HepG2 (cell line): ENCODE measurements at regions not wholly inside any gene's neighbourhood (a gene's known extent, or its start where the extent isn't known, plus 50 kb on each side); places are given as distances from the start of the nearest gene placed in this dataset.

Experiments
- ATAC-seq: fragments of 200-7000 bp; cut with Tn5 transposase; 3 replicates; pipeline ENCODE4 v1.9.1; 2020; ENCODE audit warnings: mild to moderate bottlenecking, moderate library complexity
- BruUV-seq: library from RNA; stranded (reverse); fragments of 400-500 nt; replicated peaks from 2 replicates; lab custom pipeline; 2021; lab: Mats Ljungman, UMichigan
- CTCF ChIA-PET: fragments of 300-600 bp; formaldehyde crosslinking; extraction: SDS; loops from one replicate; lab custom pipeline; 2021; ENCODE audit warnings: low total read pairs, inconsistent platforms, low intra/inter-chr PET ratio; lab: Yijun Ruan, JAX
- POLR2A ChIA-PET: fragments of 350-600 bp; sonication (Branson Sonifier 250); formaldehyde crosslinking; loops from one replicate; lab custom pipeline; 2020; ENCODE audit warnings: antibody characterized with exemption, inconsistent platforms; lab: Yijun Ruan, JAX
- DNase-seq: peaks from one replicate; pipeline ENCODE4 v3.0.0-alpha.2; 2015; ENCODE audit warnings: low spot score
- FAIRE-seq: peaks from 3 replicates; lab custom pipeline; 2011; peaks lifted over from hg19 to GRCh38; lab: Jason Lieb, UNC
- H2AFZ ChIP-seq: one replicate; pipeline ENCODE4 v1.6.1; 2011; ENCODE audit warnings: low read length, inconsistent platforms
- H3K27ac ChIP-seq: fragments of 300-600 bp; 3 replicates; pipeline ENCODE4 v1.8.0; 2011; ENCODE audit warnings: mixed run types, mild to moderate bottlenecking, mixed read lengths, low read length, inconsistent platforms; ENCODE audit not compliant: insufficient read depth; ENCODE audit errors: extremely low read length
- H3K27me3 ChIP-seq, 2 experiments: fragments of 200-600 bp in 1 of 2; 2 replicates in 1 of 2; 3 replicates in 1 of 2; pipeline versions ENCODE4 v1.6.0 to v1.8.0; 2011; ENCODE audit warnings: low read length in 2 of 2, mild to moderate bottlenecking in 2 of 2, moderate library complexity in 2 of 2, inconsistent platforms in 1 of 2; ENCODE audit not compliant: insufficient read depth in 2 of 2, control insufficient read depth in 1 of 2
- H3K36me3 ChIP-seq, 2 experiments: fragments of 200-600 bp in 1 of 2; replicated peaks in 1 of 2; 2 replicates in 1 of 2; 3 replicates in 1 of 2; pipeline versions ENCODE4 v1.5.1 to v1.8.0; 2011; ENCODE audit warnings: low read length in 2 of 2, inconsistent platforms in 1 of 2; ENCODE audit not compliant: insufficient read depth in 2 of 2, control insufficient read depth in 1 of 2
- H3K4me1 ChIP-seq: 2 replicates; pipeline ENCODE4 v1.5.1; 2012; ENCODE audit warnings: low read length, inconsistent platforms; ENCODE audit not compliant: insufficient read depth
- H3K4me2 ChIP-seq: 2 replicates; pipeline ENCODE4 v1.6.0; 2011; ENCODE audit warnings: low read depth, low read length, inconsistent platforms
- H3K4me3 ChIP-seq, 3 experiments: fragments of 200-600 bp in 1 of 3; sonication (generic), shearing (Covaris generic) in 1 of 3; replicated peaks in 1 of 3; 2 replicates each; pipeline ENCODE4 v1.5.1; 2011 to 2016; ENCODE audit warnings: low read length in 3 of 3, inconsistent platforms in 2 of 3, low read depth in 2 of 3, mild to moderate bottlenecking in 2 of 3, control low read depth in 1 of 3, mixed read lengths in 1 of 3; ENCODE audit not compliant: insufficient read depth in 1 of 3
- H3K79me2 ChIP-seq: one replicate; pipeline ENCODE4 v1.6.1; 2011; ENCODE audit warnings: low read length, inconsistent platforms; ENCODE audit not compliant: insufficient read depth
- H3K9ac ChIP-seq: 2 replicates; pipeline ENCODE4 v1.6.0; 2011; ENCODE audit warnings: mild to moderate bottlenecking, low read depth, low read length, inconsistent platforms; ENCODE audit not compliant: insufficient read depth
- H3K9me3 ChIP-seq: 2 replicates; pipeline ENCODE4 v1.5.1; 2012; ENCODE audit warnings: mild to moderate bottlenecking, low read length
- H4K20me1 ChIP-seq: 2 replicates; pipeline ENCODE4 v1.6.0; 2011; ENCODE audit warnings: inconsistent platforms, mild to moderate bottlenecking, low read length, moderate library complexity; ENCODE audit not compliant: insufficient read depth
- ARNT ChIP-seq: fragments of 450-650 bp; IDR thresholded peaks from 2 replicates; pipeline ENCODE4 v1.6.1; 2017
- CENPX ChIP-seq: sonication (generic); formaldehyde crosslinking; IDR thresholded peaks from 2 replicates; pipeline ENCODE4 v1.9.0; 2021; ENCODE audit warnings: mild to moderate bottlenecking, missing genetic modification reagents, moderate library complexity
- FOXK2 ChIP-seq: fragments of 450-650 bp; IDR thresholded peaks from 2 replicates; pipeline ENCODE4 v1.6.1; 2016
- HBP1 ChIP-seq: IDR thresholded peaks from 2 replicates; pipeline ENCODE4 v1.6.1; 2016; ENCODE audit warnings: low read depth, control low read depth
- MAFG ChIP-seq: sonication (generic); formaldehyde crosslinking; IDR thresholded peaks from 2 replicates; pipeline ENCODE4 v1.5.1; 2020; ENCODE audit warnings: mild to moderate bottlenecking, missing genetic modification reagents
- MLXIP ChIP-seq: sonication (generic); formaldehyde crosslinking; IDR thresholded peaks from 2 replicates; pipeline ENCODE4 v1.9.0; 2021; ENCODE audit warnings: missing genetic modification reagents, borderline replicate concordance
- MTA3 ChIP-seq: sonication (generic); formaldehyde crosslinking; IDR thresholded peaks from 2 replicates; pipeline ENCODE4 v1.4.0; 2020; ENCODE audit warnings: missing genetic modification reagents
- NR3C1 ChIP-seq: sonication (generic); formaldehyde crosslinking; IDR thresholded peaks from 2 replicates; pipeline ENCODE4 v1.4.0; 2020; ENCODE audit warnings: missing genetic modification reagents
- SALL2 ChIP-seq: sonication (generic); formaldehyde crosslinking; IDR thresholded peaks from 2 replicates; pipeline ENCODE4 v1.8.1; 2023; ENCODE audit warnings: mild to moderate bottlenecking, missing genetic modification reagents, inconsistent platforms
- SOX6 ChIP-seq, 2 experiments: fragments of 450-650 bp in 1 of 2; sonication (generic) in 1 of 2; formaldehyde crosslinking in 1 of 2; IDR thresholded peaks; 2 replicates each; pipeline versions ENCODE4 v1.4.0 to v1.6.1; 2017 to 2020; ENCODE audit warnings: antibody characterized with exemption in 1 of 2, mild to moderate bottlenecking in 1 of 2, missing genetic modification reagents in 1 of 2
- SP1 ChIP-seq, 2 experiments: fragments of 450-650 bp in 1 of 2; sonication (generic) in 1 of 2; formaldehyde crosslinking in 1 of 2; IDR thresholded peaks; 2 replicates each; pipeline versions ENCODE4 v1.4.0 to v1.6.1; 2016 to 2020; ENCODE audit warnings: missing genetic modification reagents in 1 of 2
- ZBTB2 ChIP-seq: sonication (generic); formaldehyde crosslinking; IDR thresholded peaks from 2 replicates; pipeline ENCODE4 v1.8.0; 2022; ENCODE audit warnings: low read depth, missing genetic modification reagents
- ZNF34 ChIP-seq: sonication (generic); formaldehyde crosslinking; IDR thresholded peaks from 2 replicates; pipeline ENCODE4 v1.4.0; 2020; ENCODE audit warnings: mild to moderate bottlenecking, missing genetic modification reagents, borderline replicate concordance
- ZNF362 ChIP-seq: sonication (generic); formaldehyde crosslinking; IDR thresholded peaks from 2 replicates; pipeline ENCODE4 v1.4.0; 2020; ENCODE audit warnings: missing genetic modification reagents, mild to moderate bottlenecking, borderline replicate concordance
- ZNF513 ChIP-seq: sonication (generic); formaldehyde crosslinking; conservative IDR thresholded peaks from 2 replicates; pipeline ENCODE4 v1.5.0; 2020; ENCODE audit warnings: missing genetic modification reagents
- ZNF674 ChIP-seq: sonication (generic); formaldehyde crosslinking; IDR thresholded peaks from 2 replicates; pipeline ENCODE4 v1.5.0; 2020; ENCODE audit warnings: low read depth, mild to moderate bottlenecking, missing genetic modification reagents
- ZNF781 ChIP-seq: sonication (generic); formaldehyde crosslinking; IDR thresholded peaks from 2 replicates; pipeline ENCODE4 v1.5.1; 2020; ENCODE audit warnings: borderline replicate concordance, mild to moderate bottlenecking, missing genetic modification reagents; ENCODE audit errors: not compliant biosample characterization
- WGBS: methylation state at CpG from one replicate; pipeline ENCODE4 v1.1.6; 2017; ENCODE audit warnings: low lambda C conversion rate; 5-methylcytosine and 5-hydroxymethylcytosine counted together
- in situ Hi-C: cut with HindIII; loops from 2 replicates; pipeline ENCODE4 v1.10.0; 2017; ENCODE audit warnings: low pct_unique_long_range_greater_than_20kb; ENCODE audit not compliant: extremely low pct_ligation_motif_present
- intact Hi-C: fragments of 100-400 bp; cut with micrococcal nuclease; formaldehyde crosslinking; loops from one replicate; pipeline ENCODE4 v1.10.0; 2022; ENCODE audit not compliant: unreplicated experiment

- no peak for DNase-seq
- no peak for TF ChIP-seq FOXK2
- no peak for TF ChIP-seq ZBTB2 (CRISPR knock-in tag)
- no peak for TF ChIP-seq SALL2
- no peak for TF ChIP-seq ZNF781 (CRISPR knock-in tag)
- no peak for TF ChIP-seq ZNF362 (CRISPR knock-in tag)
- no peak for TF ChIP-seq MAFG (CRISPR knock-in tag)
- no peak for TF ChIP-seq ZNF34 (CRISPR knock-in tag)
- TF ChIP-seq NR3C1 (CRISPR knock-in tag) = no peak
- TF ChIP-seq SOX6 (IDR thresholded peaks at IDR 0.05) = no peak
- TF ChIP-seq SOX6 (CRISPR knock-in tag; IDR thresholded peaks at IDR 0.05) = no peak
- TF ChIP-seq ARNT = no peak
- no peak for TF ChIP-seq HBP1
- TF ChIP-seq CENPX = no peak
- TF ChIP-seq ZNF513 (CRISPR knock-in tag) = no peak
- no peak for TF ChIP-seq MTA3 (CRISPR knock-in tag)
- TF ChIP-seq SP1 (IDR thresholded peaks at IDR 0.05) = no peak
- TF ChIP-seq SP1 (CRISPR knock-in tag; IDR thresholded peaks at IDR 0.05) = no peak
- no peak for TF ChIP-seq MLXIP (CRISPR knock-in tag)
- TF ChIP-seq ZNF674 (CRISPR knock-in tag) = no peak
- FAIRE-seq = no peak
- Histone ChIP-seq H3K27me3 (peaks cover 0 to 17% of the 10 kb centered on the region in 2 experiments; a peak in 3 of 5 replicates), H4K20me1 (no peaks in the 10 kb centered on the region), H3K9me3 (no peaks in the 10 kb centered on the region), H3K4me3 (no peak overlapping the region), H2AFZ (no peak overlapping the region), H3K9ac (no peak overlapping the region), H3K4me1 (peaks cover 21% of the 10 kb centered on the region), H3K79me2 (no peaks in the 10 kb centered on the region), H3K36me3 (no peaks in the 10 kb centered on the region), H3K27ac (no peak overlapping the region), H3K4me2 (no peak overlapping the region)
- POLR2A ChIA-PET = no interaction called here
- 72% methylated on average over 6 of the region's 7 CpGs for WGBS
- in situ Hi-C loops (loop anchor here (5.0 to 25.0 kb wide), 2 partner anchors 128 to 463 kb away; no protein-coding TSS in a partner anchor), intact Hi-C loops (loop anchor here (5.0 to 10.0 kb wide), 4 partner anchors 280 to 1270 kb away; no protein-coding TSS in a partner anchor)
- BruUV-seq = no TSS peak
- no peak for ATAC-seq
- CTCF ChIA-PET = no interaction called here
Measured at GRCh38 chr21:33124889-33125288, 54.9 kb downstream of the OLIG1 start.
